ENCODE measurements at regions not wholly inside any gene's neighbourhood (a gene's known extent, or its start where the extent isn't known, plus 50 kb on each side); places are given as distances from the start of the nearest gene placed in this dataset.

- H3K27me3 ChIP-seq = no peaks in the 10 kb centered on the region
- no peak for DNase-seq
- intact Hi-C loops (cut with DNase I) = no loop called here
- TF ChIP-seq, protein P1, sequence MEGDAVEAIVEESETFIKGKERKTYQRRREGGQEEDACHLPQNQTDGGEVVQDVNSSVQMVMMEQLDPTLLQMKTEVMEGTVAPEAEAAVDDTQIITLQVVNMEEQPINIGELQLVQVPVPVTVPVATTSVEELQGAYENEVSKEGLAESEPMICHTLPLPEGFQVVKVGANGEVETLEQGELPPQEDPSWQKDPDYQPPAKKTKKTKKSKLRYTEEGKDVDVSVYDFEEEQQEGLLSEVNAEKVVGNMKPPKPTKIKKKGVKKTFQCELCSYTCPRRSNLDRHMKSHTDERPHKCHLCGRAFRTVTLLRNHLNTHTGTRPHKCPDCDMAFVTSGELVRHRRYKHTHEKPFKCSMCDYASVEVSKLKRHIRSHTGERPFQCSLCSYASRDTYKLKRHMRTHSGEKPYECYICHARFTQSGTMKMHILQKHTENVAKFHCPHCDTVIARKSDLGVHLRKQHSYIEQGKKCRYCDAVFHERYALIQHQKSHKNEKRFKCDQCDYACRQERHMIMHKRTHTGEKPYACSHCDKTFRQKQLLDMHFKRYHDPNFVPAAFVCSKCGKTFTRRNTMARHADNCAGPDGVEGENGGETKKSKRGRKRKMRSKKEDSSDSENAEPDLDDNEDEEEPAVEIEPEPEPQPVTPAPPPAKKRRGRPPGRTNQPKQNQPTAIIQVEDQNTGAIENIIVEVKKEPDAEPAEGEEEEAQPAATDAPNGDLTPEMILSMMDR (IDR thresholded peaks at IDR 0.05) = no peak
- TF ChIP-seq POLR2A (IDR thresholded peaks at IDR 0.05) = no peak
- no peak overlapping the region for H3K4me3 ChIP-seq
- H3K4me1 ChIP-seq (replicated peaks in 1 of 2) = no peaks in the 10 kb centered on the region
- no peaks in the 10 kb centered on the region for H3K9me3 ChIP-seq (replicated peaks in 1 of 3)
- H3K36me3 ChIP-seq (replicated peaks in 1 of 2) = no peaks in the 10 kb centered on the region
- 72 to 87% (median 75%) methylated on average over 1 of the region's 1 CpG for WGBS, 4 donors
- H3K27ac ChIP-seq = no peak overlapping the region
These were observed 1827.3 kb upstream of the FLRT2 start for GRCh38 chr14:83702619-83703018.

GRCh38 chr14:83706231-83706954, 1823.6 kb upstream of the FLRT2 start:
- WGBS, 4 donors = 55 to 61% (median 59%) methylated on average over 4 of the region's 4 CpGs
- intact Hi-C loops (cut with DNase I) = no loop called here
- H3K27me3 ChIP-seq = no peaks in the 10 kb centered on the region
- H3K4me1 ChIP-seq (replicated peaks in 1 of 2) = no peaks in the 10 kb centered on the region
- no peak overlapping the region for H3K27ac ChIP-seq
- no peak overlapping the region for H3K4me3 ChIP-seq
- no peaks in the 10 kb centered on the region for H3K36me3 ChIP-seq (replicated peaks in 1 of 2)
- TF ChIP-seq, protein P1 (IDR thresholded peaks at IDR 0.05) = no peak
- no peak for TF ChIP-seq POLR2A (IDR thresholded peaks at IDR 0.05)
- no peak for DNase-seq
- H3K9me3 ChIP-seq (replicated peaks in 1 of 3) = no peaks in the 10 kb centered on the region

DNA sequence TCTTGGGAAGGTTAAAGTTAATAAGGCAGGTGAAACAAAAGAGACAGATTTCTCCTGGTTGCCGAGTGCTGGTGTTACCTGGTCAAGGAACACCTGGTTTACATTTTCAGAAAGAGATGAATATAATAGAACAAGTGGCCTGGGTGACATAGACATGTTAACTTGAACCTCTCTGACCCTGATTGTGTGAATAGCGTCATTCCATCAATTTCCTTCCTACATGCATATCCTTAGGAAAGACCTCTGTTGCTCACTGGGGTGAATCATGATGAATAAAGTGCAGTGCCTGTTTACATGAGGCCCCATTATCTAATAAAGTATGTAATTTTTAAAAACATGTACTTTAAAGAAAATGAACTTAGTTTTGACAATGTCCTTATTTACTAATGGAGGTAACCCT, 1822.9 kb upstream of the FLRT2 start:
- H3K36me3 ChIP-seq (replicated peaks in 1 of 2) = no peaks in the 10 kb centered on the region
- H3K4me3 ChIP-seq = no peak overlapping the region
- DNase-seq = no peak
- H3K9me3 ChIP-seq (replicated peaks in 1 of 3) = no peaks in the 10 kb centered on the region
- no peak for TF ChIP-seq POLR2A (IDR thresholded peaks at IDR 0.05)
- TF ChIP-seq, protein P1 (IDR thresholded peaks at IDR 0.05) = no peak
- 71 to 92% (median 85%) methylated on average over 2 of the region's 2 CpGs for WGBS, 4 donors
- H3K4me1 ChIP-seq (replicated peaks in 1 of 2) = no peaks in the 10 kb centered on the region
- no peaks in the 10 kb centered on the region for H3K27me3 ChIP-seq
- no peak overlapping the region for H3K27ac ChIP-seq
- intact Hi-C loops (cut with DNase I) = no loop called here

DNA sequence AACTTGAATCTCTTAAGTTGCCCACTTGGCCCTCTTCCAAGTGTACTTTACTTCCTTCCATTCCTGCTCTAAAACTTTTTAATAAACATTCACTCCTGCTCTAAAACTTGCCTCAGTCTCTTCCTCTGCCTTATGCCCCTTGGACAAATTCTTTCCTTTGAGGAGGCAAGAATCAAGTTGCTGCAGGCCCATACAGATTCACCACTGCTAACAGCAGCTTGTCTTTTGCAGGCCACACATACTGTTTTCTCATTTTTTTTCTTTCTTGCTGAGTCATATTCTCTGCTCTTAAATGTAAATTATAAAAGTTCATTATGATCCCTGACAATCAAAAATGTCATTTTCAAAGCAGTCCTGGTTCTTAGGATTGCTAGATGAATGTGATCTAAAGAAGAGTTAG, 1820.8 kb upstream of the FLRT2 start:
- TF ChIP-seq, protein P1 (IDR thresholded peaks at IDR 0.05) = no peak
- TF ChIP-seq POLR2A (IDR thresholded peaks at IDR 0.05) = no peak
- no peak overlapping the region for H3K4me3 ChIP-seq
- no peaks in the 10 kb centered on the region for H3K4me1 ChIP-seq (replicated peaks in 1 of 2)

More for the DNA sequence above, 1820.8 kb upstream of the FLRT2 start:
- H3K36me3 ChIP-seq (replicated peaks in 1 of 2) = no peaks in the 10 kb centered on the region
- no peak overlapping the region for H3K27ac ChIP-seq
- no peaks in the 10 kb centered on the region for H3K9me3 ChIP-seq (replicated peaks in 1 of 3)
- no peaks in the 10 kb centered on the region for H3K27me3 ChIP-seq
- intact Hi-C loops (cut with DNase I) = no loop called here
- no peak for DNase-seq
